AG10803 (cell line): ENCODE measurements at regions not wholly inside any gene's neighbourhood (a gene's known extent, or its start where the extent isn't known, plus 50 kb on each side); places are given as distances from the start of the nearest gene placed in this dataset.

Source experiments
- DNase-seq: peaks from one replicate; pipeline ENCODE4 v3.0.0; 2010; ENCODE audit warnings: low read depth
- H3K4me3 ChIP-seq: 2 replicates; pipeline ENCODE4 v1.5.1; 2011; ENCODE audit warnings: mild to moderate bottlenecking, low read length, control low read depth
- TF ChIP-seq, protein P1 (sequence below): conservative IDR thresholded peaks from 2 replicates; pipeline ENCODE4 v1.5.1; 2011; ENCODE audit warnings: mild to moderate bottlenecking, low read length, control low read depth, inconsistent platforms

GRCh38 chr7:12456506-12456905 lies 52.8 kb upstream of the VWDE start:
- no peak for DNase-seq
- TF ChIP-seq, protein P1, sequence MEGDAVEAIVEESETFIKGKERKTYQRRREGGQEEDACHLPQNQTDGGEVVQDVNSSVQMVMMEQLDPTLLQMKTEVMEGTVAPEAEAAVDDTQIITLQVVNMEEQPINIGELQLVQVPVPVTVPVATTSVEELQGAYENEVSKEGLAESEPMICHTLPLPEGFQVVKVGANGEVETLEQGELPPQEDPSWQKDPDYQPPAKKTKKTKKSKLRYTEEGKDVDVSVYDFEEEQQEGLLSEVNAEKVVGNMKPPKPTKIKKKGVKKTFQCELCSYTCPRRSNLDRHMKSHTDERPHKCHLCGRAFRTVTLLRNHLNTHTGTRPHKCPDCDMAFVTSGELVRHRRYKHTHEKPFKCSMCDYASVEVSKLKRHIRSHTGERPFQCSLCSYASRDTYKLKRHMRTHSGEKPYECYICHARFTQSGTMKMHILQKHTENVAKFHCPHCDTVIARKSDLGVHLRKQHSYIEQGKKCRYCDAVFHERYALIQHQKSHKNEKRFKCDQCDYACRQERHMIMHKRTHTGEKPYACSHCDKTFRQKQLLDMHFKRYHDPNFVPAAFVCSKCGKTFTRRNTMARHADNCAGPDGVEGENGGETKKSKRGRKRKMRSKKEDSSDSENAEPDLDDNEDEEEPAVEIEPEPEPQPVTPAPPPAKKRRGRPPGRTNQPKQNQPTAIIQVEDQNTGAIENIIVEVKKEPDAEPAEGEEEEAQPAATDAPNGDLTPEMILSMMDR = no peak

GRCh38 chr7:12458520-12459131 lies 55.0 kb upstream of the VWDE start:
- H3K4me3 ChIP-seq = no peak overlapping the region
- peak; percentile 27 for DNase-seq
- TF ChIP-seq, protein P1 = peak; percentile 68

More at GRCh38 chr7:12456506-12456905, 52.8 kb upstream of the VWDE start:
- no peak overlapping the region for H3K4me3 ChIP-seq

DNA sequence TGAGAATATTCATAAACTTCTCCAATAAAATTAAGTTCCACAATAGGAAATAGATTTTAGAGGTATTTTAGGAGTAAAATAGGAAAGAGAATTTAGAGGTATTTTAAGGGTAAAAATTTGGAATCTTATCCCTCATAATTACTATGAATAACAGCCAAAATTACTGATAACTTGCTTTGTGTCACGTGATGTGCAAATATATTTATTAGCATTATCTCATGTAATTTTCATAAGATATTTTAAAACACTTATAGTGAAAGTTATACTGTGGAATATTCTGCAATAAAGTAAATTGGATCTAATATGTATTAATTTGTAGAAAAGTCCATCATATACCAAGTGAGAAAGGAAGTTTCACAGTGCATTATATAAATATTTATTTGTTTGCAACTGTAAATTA lies 64.2 kb upstream of the VWDE start:
- DNase-seq = no peak
- TF ChIP-seq, protein P1 = no peak
- H3K4me3 ChIP-seq = no peak overlapping the region

- no peak overlapping the region for H3K4me3 ChIP-seq
- TF ChIP-seq, protein P1 = no peak
- DNase-seq = no peak
These were observed 65.9 kb upstream of the VWDE start for GRCh38 chr7:12469568-12469967.

DNA sequence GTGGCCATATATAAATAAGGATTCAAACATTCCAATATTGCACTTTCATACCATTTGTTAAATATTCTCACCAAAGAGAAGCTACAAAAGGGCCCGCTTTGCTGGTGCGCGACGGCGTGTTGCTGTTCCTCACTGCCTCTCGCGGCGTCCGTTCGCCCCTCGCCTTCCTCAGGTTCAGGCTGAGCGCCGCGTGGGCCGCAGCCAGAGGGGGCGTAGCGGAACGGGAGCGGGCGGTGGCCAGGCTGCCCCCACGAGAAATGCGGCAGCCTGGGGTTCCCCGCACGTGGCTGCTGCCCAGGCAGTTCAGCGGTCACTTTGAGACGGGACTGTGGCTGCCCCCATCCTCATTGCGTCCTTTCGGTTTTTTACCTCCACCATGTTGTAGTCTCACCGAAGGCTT lies 67.3 kb upstream of the VWDE start:
- TF ChIP-seq, protein P1 = no peak
- no peak overlapping the region for H3K4me3 ChIP-seq
- no peak for DNase-seq

DNA sequence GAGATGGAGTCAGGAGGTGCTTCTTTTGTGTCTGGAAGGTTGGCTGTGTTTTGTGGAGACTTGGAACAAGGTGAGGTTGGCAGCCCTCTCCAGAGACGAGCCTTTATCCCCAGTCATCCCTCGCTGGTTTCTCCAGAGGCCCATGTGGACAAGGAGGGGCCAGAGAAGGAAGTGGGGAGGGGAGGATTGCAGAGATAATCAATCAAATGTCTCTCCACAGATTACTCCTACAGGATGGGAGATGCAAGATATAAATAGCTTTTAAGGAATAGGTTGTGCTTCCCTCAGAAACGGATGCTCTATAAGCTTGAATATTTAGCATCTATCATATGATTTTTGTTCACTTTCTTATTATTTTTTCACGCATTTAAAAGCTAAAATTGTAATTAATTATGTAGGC lies 70.4 kb upstream of the VWDE start:
- TF ChIP-seq, protein P1 = no peak
- DNase-seq = no peak

GRCh38 chr7:12475362-12476063 lies 71.8 kb upstream of the VWDE start:
- peak; percentile 3 for DNase-seq
- TF ChIP-seq, protein P1 = no peak

More for the DNA sequence above, 70.4 kb upstream of the VWDE start:
- no peak overlapping the region for H3K4me3 ChIP-seq

More at GRCh38 chr7:12475362-12476063, 71.8 kb upstream of the VWDE start:
- no peak overlapping the region for H3K4me3 ChIP-seq
